ENCODE measurements at regions not wholly inside any gene's neighbourhood (a gene's known extent, or its start where the extent isn't known, plus 50 kb on each side); places are given as distances from the start of the nearest gene placed in this dataset.

DNA sequence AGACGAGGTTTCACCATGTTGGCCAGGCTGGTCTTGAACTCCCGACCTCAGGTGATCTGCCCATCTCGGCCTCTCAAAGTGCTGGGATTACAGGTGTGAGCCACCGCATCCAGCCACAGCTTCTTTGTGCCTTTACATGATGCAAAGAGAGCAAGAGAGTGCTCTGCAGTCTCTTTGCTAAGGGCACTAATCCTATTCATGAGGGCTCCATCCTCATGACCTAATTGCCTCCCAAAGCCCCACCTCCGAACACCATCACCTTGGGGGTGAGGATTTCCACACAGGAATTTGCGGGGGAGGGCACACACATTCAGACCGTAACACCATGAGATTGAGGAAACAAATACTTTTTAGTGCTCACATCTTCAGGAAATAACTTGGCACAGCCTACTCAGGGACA lies 91.8 kb downstream of the PDCL3 start:
- TF ChIP-seq CTCF (IDR thresholded peaks at IDR 0.05; ENCODE audit: extremely low read depth, low read depth, low read length): no peak
- H3K79me2 ChIP-seq (ENCODE audit: insufficient read depth, low read length): no peaks in the 10 kb centered on the region
- H3K4me2 ChIP-seq (ENCODE audit: insufficient read depth, low read length): no peak overlapping the region
- no peaks in the 10 kb centered on the region for H3K9me3 ChIP-seq (ENCODE audit: low read depth, low read length)
- H4K20me1 ChIP-seq (ENCODE audit: insufficient read depth, low read length): no peaks in the 10 kb centered on the region
- H3K27ac ChIP-seq (ENCODE audit: low read depth, low read length): no peak overlapping the region
- no peak overlapping the region for H2AFZ ChIP-seq (ENCODE audit: low read length)
- H3K36me3 ChIP-seq (ENCODE audit: insufficient read depth, low read length): no peaks in the 10 kb centered on the region
- no peaks in the 10 kb centered on the region for H3K4me1 ChIP-seq (ENCODE audit: insufficient read depth, low read length)
- no peak overlapping the region for H3K4me3 ChIP-seq (ENCODE audit: insufficient read depth, low read length)
- DNase-seq (ENCODE audit: insufficient read length, low spot score, missing footprints): no peak
- H3K27me3 ChIP-seq (ENCODE audit: insufficient read depth, low read length): peaks cover 23% of the 10 kb centered on the region

DNA sequence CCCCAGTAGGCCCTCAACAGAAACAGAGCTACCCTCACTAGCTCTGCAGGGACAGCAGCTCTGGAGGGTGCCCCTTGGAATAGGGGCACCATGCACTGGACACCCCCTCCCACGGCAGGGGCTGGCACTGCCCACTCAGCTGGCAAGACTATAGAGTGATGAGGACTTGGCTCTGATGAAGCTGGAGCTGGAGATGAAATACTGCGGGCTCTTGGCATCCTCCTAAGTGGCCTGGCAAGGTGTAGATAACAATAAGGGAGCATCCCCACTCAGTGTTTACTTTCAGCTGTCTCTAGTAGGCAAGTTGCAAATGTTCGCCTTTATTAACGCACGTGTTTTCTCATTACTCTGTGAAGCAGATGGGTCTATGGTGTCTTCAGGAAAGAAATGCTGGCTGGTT lies 92.7 kb downstream of the PDCL3 start:
- Histone ChIP-seq H3K4me1 (ENCODE audit: insufficient read depth, low read length) (no peaks in the 10 kb centered on the region), H3K27ac (ENCODE audit: low read depth, low read length) (no peak overlapping the region), H3K27me3 (ENCODE audit: insufficient read depth, low read length) (peaks cover 25% of the 10 kb centered on the region), H3K4me2 (ENCODE audit: insufficient read depth, low read length) (no peak overlapping the region), H3K9me3 (ENCODE audit: low read depth, low read length) (no peaks in the 10 kb centered on the region), H4K20me1 (ENCODE audit: insufficient read depth, low read length) (no peaks in the 10 kb centered on the region), H3K4me3 (ENCODE audit: insufficient read depth, low read length) (no peak overlapping the region), H3K36me3 (ENCODE audit: insufficient read depth, low read length) (no peaks in the 10 kb centered on the region), H2AFZ (ENCODE audit: low read length) (no peak overlapping the region), H3K79me2 (ENCODE audit: insufficient read depth, low read length) (no peaks in the 10 kb centered on the region)
- DNase-seq (ENCODE audit: insufficient read length, low spot score, missing footprints): no peak
- no peak for TF ChIP-seq CTCF (IDR thresholded peaks at IDR 0.05; ENCODE audit: extremely low read depth, low read depth, low read length)

- H2AFZ ChIP-seq (ENCODE audit: low read length): no peak overlapping the region
- no peak overlapping the region for H3K4me2 ChIP-seq (ENCODE audit: insufficient read depth, low read length)
- H3K9me3 ChIP-seq (ENCODE audit: low read depth, low read length): no peaks in the 10 kb centered on the region
- no peaks in the 10 kb centered on the region for H3K4me1 ChIP-seq (ENCODE audit: insufficient read depth, low read length)
- no peaks in the 10 kb centered on the region for H3K79me2 ChIP-seq (ENCODE audit: insufficient read depth, low read length)
- DNase-seq (ENCODE audit: insufficient read length, low spot score, missing footprints): no peak
- no peak overlapping the region for H3K27ac ChIP-seq (ENCODE audit: low read depth, low read length)
- H3K36me3 ChIP-seq (ENCODE audit: insufficient read depth, low read length): no peaks in the 10 kb centered on the region
- H4K20me1 ChIP-seq (ENCODE audit: insufficient read depth, low read length): no peaks in the 10 kb centered on the region
- no peak overlapping the region for H3K4me3 ChIP-seq (ENCODE audit: insufficient read depth, low read length)
- peaks cover 30% of the 10 kb centered on the region for H3K27me3 ChIP-seq (ENCODE audit: insufficient read depth, low read length)
- TF ChIP-seq CTCF (IDR thresholded peaks at IDR 0.05; ENCODE audit: extremely low read depth, low read depth, low read length): no peak
Measured at GRCh38 chr2:100655936-100656534, 93.2 kb downstream of the PDCL3 start.

DNA sequence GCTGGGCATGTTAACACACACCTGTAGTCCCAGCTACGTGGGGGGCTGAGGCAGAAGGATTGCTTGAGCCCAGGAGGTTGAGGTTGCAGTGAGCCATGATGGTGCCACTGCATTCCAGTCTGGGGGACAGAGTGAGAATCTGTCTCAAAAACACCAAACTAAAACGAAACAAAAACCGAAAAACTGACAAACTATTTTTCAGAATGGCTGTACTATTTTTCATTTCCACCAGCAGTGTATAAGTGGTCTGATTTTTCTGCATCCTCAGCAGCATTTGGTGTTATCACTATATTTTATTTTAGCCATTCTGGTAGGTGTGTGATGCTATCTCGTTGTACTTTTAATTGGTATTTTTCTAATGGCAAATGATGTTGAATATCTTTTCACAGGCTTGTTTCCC lies 95.2 kb downstream of the PDCL3 start:
- no peaks in the 10 kb centered on the region for H3K36me3 ChIP-seq (ENCODE audit: insufficient read depth, low read length)
- H3K27ac ChIP-seq (ENCODE audit: low read depth, low read length): no peak overlapping the region
- no peak overlapping the region for H2AFZ ChIP-seq (ENCODE audit: low read length)
- no peak for DNase-seq (ENCODE audit: insufficient read length, low spot score, missing footprints)
- H3K4me3 ChIP-seq (ENCODE audit: insufficient read depth, low read length): no peak overlapping the region
- no peaks in the 10 kb centered on the region for H4K20me1 ChIP-seq (ENCODE audit: insufficient read depth, low read length)
- H3K4me2 ChIP-seq (ENCODE audit: insufficient read depth, low read length): no peak overlapping the region
- no peaks in the 10 kb centered on the region for H3K4me1 ChIP-seq (ENCODE audit: insufficient read depth, low read length)
- peaks cover 36% of the 10 kb centered on the region for H3K27me3 ChIP-seq (ENCODE audit: insufficient read depth, low read length)
- no peak for TF ChIP-seq CTCF (IDR thresholded peaks at IDR 0.05; ENCODE audit: extremely low read depth, low read depth, low read length)
- no peaks in the 10 kb centered on the region for H3K9me3 ChIP-seq (ENCODE audit: low read depth, low read length)
- no peaks in the 10 kb centered on the region for H3K79me2 ChIP-seq (ENCODE audit: insufficient read depth, low read length)

All from osteoblast (primary cell).